H1 (cell line): ENCODE measurements at regions not wholly inside any gene's neighbourhood (a gene's known extent, or its start where the extent isn't known, plus 50 kb on each side); places are given as distances from the start of the nearest gene placed in this dataset.

Experiments used
- CTCF ChIA-PET: fragments of 300-600 bp; sonication (Branson Sonifier 250); formaldehyde crosslinking; loops from one replicate; lab custom pipeline; 2021; ENCODE audit not compliant: partially characterized antibody; lab: Charles Lee
- POLR2A ChIA-PET: fragments of 300-600 bp; sonication (Branson Sonifier 250); formaldehyde crosslinking; loops from one replicate; lab custom pipeline; 2021; ENCODE audit warnings: inconsistent platforms; ENCODE audit not compliant: partially characterized antibody; lab: Charles Lee
- DNase-seq, 2 experiments: peaks; one replicate each; pipeline versions ENCODE4 v3.0.0 to v3.0.0-alpha.2; 2010 to 2022; ENCODE audit warnings: low spot score in 2 of 2, low read depth in 1 of 2, mixed read lengths in 1 of 2
- FAIRE-seq: peaks from 2 replicates; lab custom pipeline; 2011; peaks lifted over from hg19 to GRCh38; lab: Jason Lieb, UNC
- H2AFZ ChIP-seq: 2 replicates; pipeline ENCODE4 v1.8.1; 2012; ENCODE audit warnings: low read length, inconsistent platforms
- H2AK5ac ChIP-seq: 2 replicates; pipeline ENCODE4 v1.6.1; 2013; ENCODE audit warnings: low read depth, low read length
- H2BK120ac ChIP-seq: replicated peaks from 2 replicates; pipeline ENCODE3; 2013; ENCODE audit warnings: low read depth, low read length, inconsistent platforms
- H2BK12ac ChIP-seq: 2 replicates; pipeline ENCODE4 v1.6.1; 2013; ENCODE audit warnings: low read depth, low read length
- H2BK15ac ChIP-seq: 2 replicates; pipeline ENCODE4 v1.6.1; 2013; ENCODE audit warnings: low read length
- H2BK20ac ChIP-seq: 2 replicates; pipeline ENCODE4 v1.6.1; 2013; ENCODE audit warnings: low read length
- H2BK5ac ChIP-seq: 2 replicates; pipeline ENCODE4 v1.6.1; 2013; ENCODE audit warnings: low read depth, low read length
- H3K14ac ChIP-seq: 2 replicates; pipeline ENCODE4 v1.6.1; 2013; ENCODE audit warnings: inconsistent platforms; ENCODE audit not compliant: insufficient read length
- H3K18ac ChIP-seq: 2 replicates; pipeline ENCODE4 v1.6.1; 2013; ENCODE audit warnings: low read length; ENCODE audit errors: extremely low read depth
- H3K23ac ChIP-seq: 2 replicates; pipeline ENCODE4 v1.6.1; 2013; ENCODE audit warnings: inconsistent platforms; ENCODE audit not compliant: insufficient read length
- H3K23me2 ChIP-seq: 2 replicates; pipeline ENCODE4 v1.6.1; 2013; ENCODE audit warnings: low read depth, low read length
- H3K27ac ChIP-seq: 2 replicates; pipeline ENCODE4 v1.6.1; 2011; ENCODE audit warnings: low read depth, low read length, inconsistent platforms
- H3K27me3 ChIP-seq, 4 experiments: replicated peaks in 1 of 4; 1 replicate in 1 of 4; 2 replicates in 3 of 4; pipeline versions ENCODE4 v1.6.1 to v1.8.1; 2011 to 2013; ENCODE audit warnings: low read length in 3 of 4, mild to moderate bottlenecking in 3 of 4, inconsistent platforms in 2 of 4, mixed read lengths in 2 of 4, moderate library complexity in 1 of 4; ENCODE audit not compliant: control insufficient read depth in 3 of 4, insufficient read depth in 3 of 4; ENCODE audit errors: extremely low read depth in 1 of 4
- H3K36me3 ChIP-seq, 4 experiments: 2 replicates each; pipeline versions ENCODE4 v1.6.1 to v1.8.1; 2011 to 2013; ENCODE audit warnings: mild to moderate bottlenecking in 4 of 4, low read length in 3 of 4, moderate library complexity in 2 of 4, control low read depth in 1 of 4, inconsistent platforms in 1 of 4; ENCODE audit not compliant: insufficient read depth in 4 of 4, control insufficient read depth in 2 of 4
- H3K4ac ChIP-seq: replicated peaks from 2 replicates; pipeline ENCODE3; 2013; ENCODE audit warnings: low read length, low read depth, mixed read lengths, inconsistent platforms; ENCODE audit not compliant: insufficient read length
- H3K4me1 ChIP-seq, 4 experiments: replicated peaks in 1 of 4; 1 replicate in 1 of 4; 2 replicates in 3 of 4; pipeline versions ENCODE4 v1.6.1 to v1.8.1; 2011 to 2013; ENCODE audit warnings: low read length in 3 of 4, inconsistent platforms in 2 of 4, mixed read lengths in 1 of 4; ENCODE audit not compliant: insufficient read depth in 4 of 4, control insufficient read depth in 3 of 4
- H3K4me2 ChIP-seq, 2 experiments: 2 replicates each; pipeline versions ENCODE4 v1.6.1 to v1.8.1; 2011 to 2013; ENCODE audit warnings: low read depth in 2 of 2, low read length in 2 of 2, control low read depth in 1 of 2, inconsistent platforms in 1 of 2, mild to moderate bottlenecking in 1 of 2; ENCODE audit not compliant: insufficient read depth in 1 of 2
- H3K4me3 ChIP-seq, 4 experiments: fragments of 200-600, 300-600 bp in 1 of 4; sonication (generic), shearing (Covaris generic), sonication (Bioruptor Twin) in 1 of 4; 2 replicates each; pipeline versions ENCODE4 v1.5.1 to v1.8.1; 2011 to 2016; ENCODE audit warnings: low read length in 4 of 4, low read depth in 3 of 4, control low read depth in 2 of 4, inconsistent platforms in 2 of 4, mild to moderate bottlenecking in 2 of 4, mixed read lengths in 1 of 4, moderate library complexity in 1 of 4; ENCODE audit not compliant: insufficient read depth in 2 of 4; ENCODE audit errors: extremely low read depth in 1 of 4
- H3K56ac ChIP-seq: replicated peaks from 2 replicates; pipeline ENCODE3; 2013; ENCODE audit warnings: low read depth, mild to moderate bottlenecking, mixed read lengths, low read length, inconsistent platforms; ENCODE audit not compliant: insufficient read length
- H3K79me1 ChIP-seq: 2 replicates; pipeline ENCODE4 v1.6.1; 2013; ENCODE audit warnings: low read depth, low read length, control low read depth
- H3K79me2 ChIP-seq, 2 experiments: 2 replicates each; pipeline versions ENCODE4 v1.6.1 to v1.8.1; 2012 to 2013; ENCODE audit warnings: low read length in 2 of 2, mild to moderate bottlenecking in 2 of 2, inconsistent platforms in 1 of 2; ENCODE audit not compliant: insufficient read depth in 2 of 2, control insufficient read depth in 1 of 2
- H3K9ac ChIP-seq, 4 experiments: replicated peaks in 1 of 4; 1 replicate in 1 of 4; 2 replicates in 3 of 4; pipeline versions ENCODE4 v1.6.1 to v1.8.1; 2011 to 2013; ENCODE audit warnings: low read depth in 3 of 4, low read length in 3 of 4, control low read depth in 2 of 4, mild to moderate bottlenecking in 2 of 4, moderate library complexity in 2 of 4, inconsistent platforms in 1 of 4; ENCODE audit errors: extremely low read depth in 1 of 4
- H3K9me3 ChIP-seq, 2 experiments: 2 replicates each; pipeline versions ENCODE4 v1.6.1 to v1.8.1; 2012 to 2013; ENCODE audit warnings: mild to moderate bottlenecking in 2 of 2, moderate library complexity in 2 of 2, control low read depth in 1 of 2, inconsistent platforms in 1 of 2, low read depth in 1 of 2, low read length in 1 of 2, mixed read lengths in 1 of 2; ENCODE audit not compliant: insufficient read depth in 2 of 2
- H4K20me1 ChIP-seq, 2 experiments: replicated peaks in 1 of 2; 2 replicates each; pipeline versions ENCODE3 to v1.8.1; 2011 to 2013; ENCODE audit warnings: inconsistent platforms in 2 of 2, low read length in 2 of 2, mild to moderate bottlenecking in 1 of 2; ENCODE audit not compliant: insufficient read depth in 2 of 2, control insufficient read depth in 1 of 2
- H4K5ac ChIP-seq: 2 replicates; pipeline ENCODE4 v1.6.1; 2013; ENCODE audit warnings: low read length, low read depth, mixed read lengths, inconsistent platforms; ENCODE audit not compliant: insufficient read length
- H4K8ac ChIP-seq: 2 replicates; pipeline ENCODE4 v1.8.0; 2013; ENCODE audit warnings: mild to moderate bottlenecking, moderate library complexity, low read length, inconsistent platforms; ENCODE audit not compliant: insufficient read depth; ENCODE audit errors: extremely low read depth
- H4K91ac ChIP-seq: replicated peaks from 2 replicates; pipeline ENCODE3; 2013; ENCODE audit warnings: low read length, mixed read lengths, inconsistent platforms; ENCODE audit not compliant: insufficient read length
- ATF2 ChIP-seq: IDR thresholded peaks from 2 replicates; pipeline ENCODE4 v1.6.1; 2012; ENCODE audit warnings: low read length, inconsistent platforms
- CBX5 ChIP-seq: fragments of 300-800, 300-1000 bp; sonication (generic); IDR thresholded peaks from 2 replicates; pipeline ENCODE4 v1.7.1; 2016; ENCODE audit warnings: antibody characterized with exemption, low read length, low read depth
- CHD2 ChIP-seq: IDR thresholded peaks from 2 replicates; pipeline ENCODE4 v1.6.1; 2012; ENCODE audit warnings: low read length, improper control_type of control experiment
- CTCF ChIP-seq, 3 experiments: IDR thresholded peaks; 1 replicate in 2 of 3; 2 replicates in 1 of 3; pipeline versions ENCODE4 v1.5.1 to v1.6.1; 2011; ENCODE audit warnings: low read length in 3 of 3, mild to moderate bottlenecking in 3 of 3, inconsistent platforms in 2 of 3, low read depth in 1 of 3, moderate library complexity in 1 of 3; ENCODE audit not compliant: insufficient read depth in 1 of 3; ENCODE audit errors: control extremely low read depth in 1 of 3
- EP300 ChIP-seq, 2 experiments: IDR thresholded peaks; 1 replicate in 1 of 2; 2 replicates in 1 of 2; pipeline ENCODE4 v1.6.1; 2011 to 2012; ENCODE audit warnings: low read depth in 2 of 2, low read length in 2 of 2, mild to moderate bottlenecking in 2 of 2, borderline replicate concordance in 1 of 2, inconsistent platforms in 1 of 2, moderate library complexity in 1 of 2
- JUND ChIP-seq: IDR thresholded peaks from 2 replicates; pipeline ENCODE4 v1.6.1; 2011; ENCODE audit warnings: mild to moderate bottlenecking, improper control_type of control experiment, low read length
- PHF8 ChIP-seq: fragments of 200-600 bp; sonication (generic); conservative IDR thresholded peaks from 2 replicates; pipeline ENCODE4 v1.7.1; 2012; ENCODE audit warnings: low read depth, mild to moderate bottlenecking, inconsistent platforms, low read length, moderate library complexity
- RBBP5 ChIP-seq: IDR thresholded peaks from 2 replicates; pipeline ENCODE4 v1.7.1; 2012; ENCODE audit warnings: low read depth, mild to moderate bottlenecking, inconsistent platforms, low read length, moderate library complexity, borderline replicate concordance
- SP4 ChIP-seq: IDR thresholded peaks from 2 replicates; pipeline ENCODE4 v1.6.1; 2012; ENCODE audit warnings: low read length, inconsistent platforms
- SRF ChIP-seq: IDR thresholded peaks from 2 replicates; pipeline ENCODE4 v1.6.1; 2011; ENCODE audit warnings: mild to moderate bottlenecking, low read depth, low read length, moderate library complexity
- TAF1 ChIP-seq: IDR thresholded peaks from 2 replicates; pipeline ENCODE4 v1.6.1; 2011; ENCODE audit warnings: mild to moderate bottlenecking, low read depth, low read length
- WGBS, 2 experiments: shearing (Covaris generic) in 1 of 2; methylation state at CpG; one replicate each; pipeline versions ENCODE4 v1.1.6 to v1.1.7; 2013 to 2015; ENCODE audit warnings: low lambda C conversion rate in 2 of 2, mixed read lengths in 2 of 2, inconsistent platforms in 1 of 2, low coverage in 1 of 2, missing lambda C conversion rate in 1 of 2; ENCODE audit not compliant: insufficient replicate concordance in 2 of 2, insufficient coverage in 1 of 2, insufficient read length in 1 of 2; ENCODE audit errors: extremely low coverage in 1 of 2, missing lambda C conversion rate in 1 of 2; 5-methylcytosine and 5-hydroxymethylcytosine counted together

GRCh38 chr3:148400754-148401153 is 296.9 kb upstream of the AGTR1 start:
- FAIRE-seq (no peak), DNase-seq (no peak)
- Histone ChIP-seq H3K23me2 (no peaks in the 10 kb centered on the region), H3K9ac (no peak overlapping the region), H4K20me1 (no peaks in the 10 kb centered on the region), H3K18ac (no peak overlapping the region), H3K4me3 (no peak overlapping the region), H3K27ac (no peak overlapping the region), H3K23ac (no peak overlapping the region), H3K79me2 (no peaks in the 10 kb centered on the region), H3K9me3 (no peaks in the 10 kb centered on the region), H4K91ac (no peak overlapping the region), H3K36me3 (no peaks in the 10 kb centered on the region), H3K4me1 (no peaks in the 10 kb centered on the region), H2BK20ac (no peak overlapping the region), H4K5ac (no peak overlapping the region), H3K4me2 (no peak overlapping the region), H2AFZ (no peak overlapping the region), H2BK120ac (no peak overlapping the region), H3K14ac (no peak overlapping the region), H2BK12ac (no peak overlapping the region), H3K4ac (no peak overlapping the region), H3K79me1 (no peaks in the 10 kb centered on the region), H2BK15ac (no peak overlapping the region), H3K27me3 (no peaks in the 10 kb centered on the region), H2AK5ac (no peak overlapping the region), H3K56ac (no peak overlapping the region), H2BK5ac (no peak overlapping the region), H4K8ac (no peak overlapping the region)
- 86% methylated on average over 1 of the region's 1 CpG; no CpG with 5 or more reads in 1 of the 2 experiments for WGBS, 2 experiments
- ChIA-PET POLR2A (no interaction called here), CTCF (no interaction called here)
- TF ChIP-seq SRF (no peak), RBBP5 (no peak), JUND (no peak), CHD2 (no peak), CBX5 (no peak), EP300 (IDR thresholded peaks at IDR 0.05; ENCODE audit: borderline replicate concordance in 1 of 2, low read depth in 2 of 2, low read length in 2 of 2) (no peak), TAF1 (no peak), PHF8 (no peak), CTCF (IDR thresholded peaks at IDR 0.05; ENCODE audit: control extremely low read depth in 1 of 3, insufficient read depth in 1 of 3, low read depth in 1 of 3, low read length in 3 of 3) (no peak), SP4 (no peak), ATF2 (no peak)
